ENCODE measurements at regions not wholly inside any gene's neighbourhood (a gene's known extent, or its start where the extent isn't known, plus 50 kb on each side); places are given as distances from the start of the nearest gene placed in this dataset.

- no peak for TF ChIP-seq FOXP4 (CRISPR knock-in tag; IDR thresholded peaks at IDR 0.05)
- TF ChIP-seq ZNF850 (CRISPR knock-in tag; conservative IDR thresholded peaks at IDR 0.05), result no peak
- no peak for TF ChIP-seq KIAA2018 (CRISPR knock-in tag; IDR thresholded peaks at IDR 0.05; ENCODE audit: borderline replicate concordance)
- TF ChIP-seq WIZ (CRISPR knock-in tag; IDR thresholded peaks at IDR 0.05), result no peak
- TF ChIP-seq TFE3 (CRISPR knock-in tag; IDR thresholded peaks at IDR 0.05), result no peak
- no peak for TF ChIP-seq ZNF678 (CRISPR knock-in tag; IDR thresholded peaks at IDR 0.05)
- no peak for TF ChIP-seq DZIP1 (CRISPR knock-in tag; IDR thresholded peaks at IDR 0.05)
- 0 out of 2 replicates have a peak, but pooled peaks have one; percentile 15 for TF ChIP-seq THRA (CRISPR knock-in tag; IDR thresholded peaks at IDR 0.05; ENCODE audit: borderline replicate concordance)
These were observed 81.6 kb downstream of the PPCDC start (continued) for GRCh38 chr15:75104804-75105557.

Measured in HepG2 (cell line).